Upper lobe of left lung (tissue), 4 donors: ENCODE measurements at regions not wholly inside any gene's neighbourhood (a gene's known extent, or its start where the extent isn't known, plus 50 kb on each side); places are given as distances from the start of the nearest gene placed in this dataset.

ENCODE experiments used
- CTCF ChIP-seq, 6 experiments: fragments of 450-650 bp in 4 of 6; fragments of 200-600 bp in 2 of 6; sonication (generic) in 2 of 6; IDR thresholded peaks; one replicate each; pipeline ENCODE4 v1.5.1; 2016 to 2019; ENCODE audit warnings: antibody characterized with exemption in 6 of 6
- EP300 ChIP-seq, 4 donors: sonication (generic); formaldehyde crosslinking; IDR thresholded peaks; one replicate each; pipeline ENCODE4 v1.5.1; 2017; ENCODE audit warnings: antibody characterized with exemption in 4 of 4, control low read depth in 2 of 4
- POLR2A ChIP-seq, 4 donors: fragments of 450-650 bp; IDR thresholded peaks; one replicate each; pipeline ENCODE4 v1.5.1; 2016 to 2017; ENCODE audit warnings: antibody characterized with exemption in 4 of 4, mild to moderate bottlenecking in 2 of 4
- POLR2AphosphoS5 ChIP-seq, 2 donors: sonication (generic); formaldehyde crosslinking; IDR thresholded peaks; one replicate each; pipeline ENCODE4 v1.5.1; 2017; ENCODE audit warnings: antibody characterized with exemption in 2 of 2

GRCh38 chr6:164195942-164196281 is 781.4 kb downstream of the QKI start:
- TF ChIP-seq CTCF (IDR thresholded peaks at IDR 0.05) (no peak), POLR2AphosphoS5 (IDR thresholded peaks at IDR 0.05) (no peak), POLR2A (IDR thresholded peaks at IDR 0.05) (no peak), EP300 (IDR thresholded peaks at IDR 0.05) (no peak)
